HG03469 (cell line): ENCODE measurements at regions not wholly inside any gene's neighbourhood (a gene's known extent, or its start where the extent isn't known, plus 50 kb on each side); places are given as distances from the start of the nearest gene placed in this dataset.
"Not testable (repeated sequence)": the region's sequence is repeated elsewhere in the genome, so short reads cannot be mapped to it uniquely, and the experiment has no call there.

Experiments
- ATAC-seq: cut with Tn5 transposase; IDR thresholded peaks from one replicate; pipeline ENCODE4 v1.9.1; 2021; ENCODE audit warnings: mild to moderate bottlenecking, moderate library complexity, moderate number of reproducible peaks; ENCODE audit not compliant: unreplicated experiment

DNA sequence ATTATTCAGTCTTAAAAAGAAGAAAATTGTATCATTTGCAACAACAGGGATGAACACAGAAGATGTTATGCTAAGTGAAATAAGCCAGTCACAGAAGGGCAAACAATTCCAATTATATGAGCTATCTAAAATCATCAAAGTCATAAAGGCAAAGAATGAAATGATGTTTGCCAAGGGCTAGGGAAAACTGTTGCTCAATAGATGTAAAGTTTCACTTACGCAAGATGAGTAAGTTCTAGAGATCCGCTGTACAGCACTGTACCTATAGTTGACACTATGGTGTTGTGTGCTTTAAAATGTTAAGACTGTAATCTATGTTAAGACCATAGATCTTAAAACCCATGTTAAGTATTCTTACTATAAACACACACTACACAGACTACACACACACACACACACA is 904.6 kb upstream of the LRRN3 start:
- no peak for ATAC-seq

DNA sequence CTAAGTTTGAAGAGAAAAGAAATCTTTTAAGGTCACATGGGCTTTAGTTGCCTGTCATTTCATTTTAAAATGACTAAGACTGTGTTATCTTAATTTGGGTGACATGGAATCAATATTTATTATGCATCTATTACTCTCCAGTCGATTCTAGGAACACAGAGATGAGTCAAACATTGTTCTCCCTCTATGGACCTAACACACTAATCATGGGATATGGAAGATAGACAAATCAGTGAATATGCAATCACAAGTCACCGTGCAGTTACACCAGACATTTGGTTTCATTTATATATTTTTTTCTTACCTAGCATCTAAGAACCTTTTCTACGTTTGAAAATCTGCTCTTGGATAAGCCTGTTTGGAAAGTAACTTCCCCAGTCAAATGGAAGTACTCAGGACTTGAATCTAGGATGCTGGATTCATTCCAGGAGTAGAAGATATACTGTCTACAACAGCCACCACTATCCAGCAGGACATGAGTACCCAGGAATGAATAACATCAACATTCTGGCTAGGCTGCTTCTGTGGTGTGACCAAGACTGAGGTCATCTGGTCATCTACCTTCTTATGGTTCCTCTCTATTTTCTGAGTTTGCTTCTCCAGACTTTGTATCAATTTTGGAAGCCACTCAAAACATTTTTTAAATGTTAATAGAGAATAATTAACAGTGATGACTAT is 902.9 kb upstream of the LRRN3 start:
- ATAC-seq: no peak

DNA sequence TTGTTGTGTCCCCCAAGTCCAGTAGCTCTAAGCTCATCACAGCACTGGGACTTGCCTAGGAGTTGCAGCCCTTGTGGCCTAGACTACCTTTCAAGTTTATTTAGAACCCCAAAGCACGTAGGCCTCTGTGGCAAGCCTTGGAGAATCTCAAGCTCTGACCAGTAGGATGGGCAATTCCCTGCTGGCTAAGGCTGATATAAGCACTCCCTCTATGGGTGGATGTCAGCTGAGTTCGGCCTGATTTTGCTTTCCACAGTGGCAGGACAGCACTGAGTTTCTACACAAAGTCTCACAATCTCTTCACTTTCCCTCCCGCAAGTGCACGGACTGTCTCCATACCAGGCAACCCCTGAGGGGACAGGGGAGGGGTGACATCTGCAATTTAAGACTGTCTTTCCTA is 886.4 kb upstream of the LRRN3 start:
- ATAC-seq: no peak

DNA sequence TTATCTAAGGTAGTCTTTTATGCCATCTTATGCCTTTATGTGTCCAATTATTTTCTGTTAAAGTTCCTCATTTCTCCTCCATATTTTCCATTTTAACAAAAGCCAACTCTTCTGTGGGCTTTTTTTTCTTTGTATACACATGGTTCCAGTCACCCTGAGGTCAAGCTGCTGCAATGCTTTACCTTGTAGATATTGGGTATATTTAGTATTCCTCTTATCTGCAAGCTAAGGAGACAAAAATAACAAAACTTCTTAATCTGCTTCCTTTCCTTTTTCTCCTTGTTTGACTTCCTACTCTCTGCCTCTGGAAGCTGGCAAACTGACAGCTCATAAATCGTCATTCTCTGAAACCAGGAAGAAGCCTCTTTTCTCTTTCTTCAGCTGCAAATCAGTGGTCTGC is 885.0 kb upstream of the LRRN3 start:
- ATAC-seq: no peak

DNA sequence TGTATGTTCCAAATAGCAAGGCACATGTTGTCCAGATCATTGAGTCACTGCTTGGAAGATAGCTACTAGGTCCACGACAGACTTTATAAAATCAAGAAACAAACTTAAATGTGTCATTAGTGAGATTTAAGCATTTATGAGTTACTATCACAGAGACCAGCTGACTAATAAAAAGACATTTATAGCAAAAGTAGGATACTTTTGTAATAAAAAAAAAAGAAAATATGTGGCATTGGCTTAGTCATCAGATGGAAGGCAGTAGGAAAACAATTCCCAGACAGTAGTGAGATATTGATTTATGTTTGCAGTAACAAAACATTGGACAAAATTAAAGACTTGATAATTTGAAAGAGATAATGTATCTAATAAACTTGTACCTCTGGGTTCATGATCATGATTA is 881.0 kb upstream of the LRRN3 start:
- ATAC-seq: no peak

DNA sequence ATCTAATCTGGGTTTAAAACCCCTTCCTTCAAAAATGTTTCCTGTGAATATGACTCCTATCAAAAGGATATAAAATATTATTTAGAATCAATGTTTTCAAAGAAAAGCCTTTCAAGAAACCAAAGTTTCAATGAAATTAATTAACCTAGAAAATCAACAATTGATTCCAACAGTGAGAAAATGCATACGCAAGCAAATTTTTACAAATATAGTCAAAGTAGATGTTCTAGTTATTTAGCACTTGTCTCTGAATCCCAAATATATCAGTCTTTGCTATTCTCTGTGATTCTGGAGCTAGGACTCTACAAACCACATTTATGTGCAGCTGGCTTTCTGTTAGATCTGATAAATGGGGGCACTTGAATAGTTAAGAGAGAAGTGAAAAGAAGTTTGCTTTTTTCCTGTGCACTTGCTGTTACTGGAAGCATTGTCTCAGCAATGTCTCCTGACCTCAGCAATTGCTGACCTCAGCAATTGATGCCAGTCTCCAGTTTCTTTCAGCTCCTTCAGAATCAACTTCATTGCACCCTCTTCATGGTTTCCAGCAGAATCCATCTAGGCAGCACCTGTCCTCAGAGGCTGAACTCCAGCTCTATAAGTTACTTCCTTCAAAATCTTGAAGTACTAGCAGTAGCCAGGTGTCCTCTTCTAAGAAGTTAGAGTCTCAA is 879.9 kb upstream of the LRRN3 start:
- no peak for ATAC-seq

DNA sequence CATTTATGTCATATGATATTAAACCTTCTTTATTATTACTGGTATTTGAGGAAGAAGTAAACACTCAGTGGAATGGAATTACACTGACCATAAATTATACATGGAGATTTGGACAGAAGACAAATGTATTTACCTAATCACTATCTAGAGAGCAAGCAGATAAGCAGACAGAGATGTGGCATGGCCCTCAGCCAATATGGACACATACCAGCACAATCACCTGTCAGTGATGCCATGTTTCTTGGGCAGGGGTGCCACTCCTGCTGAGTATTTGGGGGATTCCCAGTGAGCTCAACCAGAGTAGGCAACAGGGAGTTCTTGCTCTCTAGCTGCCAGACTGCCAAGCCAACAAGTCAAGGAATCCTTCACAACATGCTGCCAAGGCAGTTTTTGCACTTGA is 866.3 kb upstream of the LRRN3 start:
- ATAC-seq: no peak

DNA sequence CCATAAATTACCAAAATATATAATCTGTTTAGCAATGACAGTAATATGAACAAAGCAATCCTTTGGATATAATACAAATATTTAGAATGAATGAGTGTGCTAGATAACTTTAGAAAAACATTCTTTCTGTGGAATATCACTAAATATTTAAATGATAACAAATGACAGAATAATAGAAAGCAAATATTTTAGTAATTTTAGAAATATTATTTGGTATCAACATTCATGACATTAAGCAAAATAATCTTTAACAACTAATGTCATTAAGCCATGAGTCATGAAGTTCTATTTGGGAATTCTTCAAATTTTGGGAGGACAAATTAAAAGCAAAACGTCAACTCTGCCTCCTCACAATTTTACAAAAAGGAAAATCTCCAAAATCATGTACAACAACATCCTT is 844.8 kb upstream of the LRRN3 start:
- no peak for ATAC-seq

DNA sequence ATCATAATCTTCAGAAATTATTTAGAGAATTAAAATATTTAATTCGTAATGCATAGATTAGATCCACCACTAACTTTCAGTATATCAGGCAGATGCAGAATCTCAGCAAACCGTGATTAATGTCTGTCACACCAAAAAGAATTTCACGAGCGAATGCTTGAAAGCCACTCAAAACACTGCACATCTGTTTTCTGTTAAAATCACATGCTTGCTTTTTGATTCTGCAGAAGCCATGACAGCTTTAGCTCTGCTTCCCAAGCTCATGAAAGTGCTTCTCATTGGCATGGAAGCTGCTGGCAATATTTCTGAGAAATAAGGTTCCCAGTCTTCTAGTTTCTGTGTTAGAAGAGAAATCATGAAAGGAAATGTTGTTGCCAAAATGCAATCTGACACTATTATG is 837.8 kb upstream of the LRRN3 start:
- ATAC-seq: no peak

DNA sequence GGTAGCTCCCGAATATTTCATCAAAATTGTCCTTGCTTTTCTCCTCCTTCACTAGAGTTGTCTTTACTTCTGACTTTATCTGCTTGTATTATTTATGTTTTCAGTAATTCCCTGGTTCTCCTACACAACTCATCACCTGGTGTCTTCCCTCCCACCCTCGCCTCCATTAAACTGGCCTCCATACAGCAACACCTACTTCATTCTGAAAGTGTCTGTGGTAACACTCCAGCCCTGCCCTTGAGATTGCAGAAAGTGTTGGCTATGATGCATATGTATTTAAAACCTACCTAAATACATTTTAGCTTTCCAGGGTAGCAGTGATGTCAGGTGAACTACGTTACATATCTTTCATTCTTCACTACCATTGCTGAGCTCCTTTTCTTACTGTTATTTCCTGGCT is 833.3 kb upstream of the LRRN3 start:
- no peak for ATAC-seq

DNA sequence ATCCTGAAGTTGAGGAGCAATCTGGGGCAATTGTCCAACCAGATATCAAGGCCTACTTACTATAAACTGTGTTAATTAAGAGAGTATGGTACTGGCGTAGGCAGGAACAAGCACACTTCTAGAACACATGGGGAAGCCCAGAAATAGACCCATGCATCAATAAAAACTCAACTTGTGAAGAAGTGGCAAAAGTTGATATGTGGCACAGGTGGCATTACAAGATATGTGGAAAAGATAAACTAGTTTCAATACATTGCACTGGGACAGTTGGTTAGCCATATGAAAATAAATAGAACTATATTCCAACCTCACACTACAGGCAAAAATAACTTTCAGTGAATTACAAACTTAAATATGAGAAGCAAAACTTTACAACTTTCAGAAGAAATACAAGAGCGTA is 828.7 kb upstream of the LRRN3 start:
- ATAC-seq: no peak

DNA sequence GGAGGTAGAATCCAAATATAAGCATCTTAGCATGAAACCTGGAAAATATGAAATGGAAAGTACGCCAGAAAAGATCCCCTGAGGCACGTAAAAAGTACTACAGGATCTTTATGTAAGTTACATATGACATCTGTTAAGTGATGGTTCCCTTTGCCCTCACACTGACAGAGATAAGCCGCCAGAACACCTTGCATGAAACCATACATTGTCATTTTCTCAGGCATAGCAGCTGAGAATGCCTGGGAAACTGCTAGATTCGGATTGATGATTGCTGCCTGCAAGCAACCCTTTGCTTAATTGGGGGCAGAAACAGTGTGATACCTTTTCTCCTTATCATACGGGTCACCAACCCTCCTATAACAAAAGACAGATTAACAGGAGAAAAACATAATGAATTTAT is 826.6 kb upstream of the LRRN3 start:
- ATAC-seq: no peak

DNA sequence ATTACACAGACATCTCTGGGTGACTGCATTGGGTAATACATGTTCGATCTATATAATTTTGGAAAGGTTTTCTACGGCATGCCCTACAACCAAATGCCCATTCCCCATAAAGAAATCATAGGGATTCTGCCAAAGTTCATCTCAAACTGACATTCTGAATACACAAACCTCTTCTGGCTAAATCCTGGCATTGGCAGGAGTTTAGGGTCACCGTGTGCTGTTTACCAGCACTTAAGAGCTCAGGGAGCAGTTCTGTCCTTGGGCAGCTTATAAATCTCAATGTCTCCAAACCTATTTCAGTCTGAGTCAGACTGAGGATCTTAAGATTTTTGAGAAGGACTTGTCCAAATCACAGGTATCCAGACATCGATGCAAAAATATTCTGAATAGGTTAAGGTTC is 809.6 kb upstream of the LRRN3 start:
- ATAC-seq: no peak

DNA sequence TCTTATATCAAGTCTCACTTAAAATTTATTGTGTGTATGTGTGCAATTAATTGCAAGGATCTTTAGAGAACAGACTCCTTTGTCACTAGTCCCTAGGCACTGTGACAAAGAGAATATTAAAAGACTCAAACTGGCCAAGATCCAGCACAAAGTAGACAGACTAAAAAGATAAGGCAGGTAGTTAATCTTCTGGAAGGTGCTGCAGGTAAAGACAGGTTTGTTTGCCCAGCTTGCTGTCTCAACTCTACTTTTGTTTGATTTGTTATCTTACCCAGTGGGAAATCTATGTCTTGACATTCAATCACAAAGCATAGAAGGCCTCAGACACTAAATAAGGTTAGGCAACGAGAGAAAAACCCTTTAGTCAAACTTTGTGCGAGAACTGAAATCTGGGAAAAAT is 807.9 kb upstream of the LRRN3 start:
- ATAC-seq: no peak

DNA sequence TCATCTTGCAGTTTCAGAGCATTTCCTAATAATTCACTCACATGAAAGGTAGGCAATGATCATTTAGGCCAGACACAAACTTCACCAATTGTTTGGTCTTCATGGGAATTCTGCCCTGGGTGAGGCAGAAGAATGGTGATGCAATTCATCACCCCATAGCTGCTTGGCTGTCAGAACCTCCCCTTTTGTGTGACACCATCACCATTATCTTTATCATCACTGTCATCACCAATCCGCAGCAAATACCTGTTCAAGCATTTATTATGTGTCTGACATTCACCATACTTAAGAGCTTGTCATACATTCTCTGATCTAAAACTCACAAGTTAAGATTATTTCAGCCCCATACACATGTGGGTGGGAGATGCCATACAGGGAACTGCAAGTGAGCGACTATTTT is 799.5 kb upstream of the LRRN3 start:
- ATAC-seq: no peak

DNA sequence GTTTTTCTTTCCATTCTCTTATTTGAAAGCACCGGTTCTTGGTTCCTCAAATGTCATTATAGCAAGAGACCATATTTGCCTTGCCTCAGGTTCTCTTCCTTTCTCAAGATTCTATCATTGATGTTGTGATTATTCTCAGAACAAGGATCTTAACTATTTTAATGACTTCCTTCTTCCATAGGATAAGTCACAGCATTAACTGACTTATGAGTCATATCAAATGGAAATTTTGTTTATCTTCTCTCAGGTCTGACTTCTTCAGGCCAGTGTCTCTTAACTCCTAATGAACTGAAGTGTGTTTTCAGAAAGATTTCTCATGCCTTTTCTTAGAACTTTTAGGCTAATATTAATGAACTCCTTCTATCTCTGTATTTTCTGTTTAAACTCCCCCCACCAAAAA is 794.6 kb upstream of the LRRN3 start:
- no peak for ATAC-seq

DNA sequence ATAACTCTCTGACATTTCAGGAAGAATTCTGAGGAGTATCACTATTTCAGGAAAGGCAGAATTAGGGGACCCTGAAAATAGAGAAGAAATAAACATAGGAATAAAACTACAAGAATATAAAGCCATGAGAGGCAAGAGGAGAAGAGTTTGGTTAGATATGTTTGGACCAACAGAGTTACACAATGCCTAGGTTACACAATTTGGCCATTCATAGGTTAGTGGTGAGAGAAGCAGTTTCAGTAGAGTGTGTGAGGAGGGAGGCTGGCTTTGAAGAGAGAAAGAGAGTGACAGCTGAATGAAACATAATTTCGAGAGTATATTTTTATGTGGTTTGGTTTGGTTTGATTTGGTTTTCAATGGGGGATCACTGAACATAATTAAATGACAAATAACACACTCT is 783.2 kb upstream of the LRRN3 start:
- no peak for ATAC-seq

DNA sequence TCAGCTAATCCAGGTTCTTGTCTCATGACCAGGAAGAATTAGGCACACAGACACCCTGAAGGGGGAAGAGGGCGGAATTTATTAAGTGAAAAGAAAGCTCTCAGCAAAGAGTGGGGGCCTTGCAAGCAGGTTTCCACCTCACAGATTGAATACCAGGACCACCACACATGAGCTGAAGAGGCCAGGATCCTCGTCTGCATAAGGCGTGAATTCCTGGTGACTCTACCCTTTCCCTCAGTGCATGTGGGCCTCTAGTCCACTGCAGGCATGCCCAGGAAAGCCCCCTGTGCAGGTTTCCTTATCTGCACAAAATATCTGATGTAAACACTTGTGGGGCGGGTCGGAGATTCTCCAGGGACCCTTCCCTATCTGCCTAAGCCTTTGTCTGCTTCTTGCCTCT is 782.1 kb upstream of the LRRN3 start:
- no peak for ATAC-seq

DNA sequence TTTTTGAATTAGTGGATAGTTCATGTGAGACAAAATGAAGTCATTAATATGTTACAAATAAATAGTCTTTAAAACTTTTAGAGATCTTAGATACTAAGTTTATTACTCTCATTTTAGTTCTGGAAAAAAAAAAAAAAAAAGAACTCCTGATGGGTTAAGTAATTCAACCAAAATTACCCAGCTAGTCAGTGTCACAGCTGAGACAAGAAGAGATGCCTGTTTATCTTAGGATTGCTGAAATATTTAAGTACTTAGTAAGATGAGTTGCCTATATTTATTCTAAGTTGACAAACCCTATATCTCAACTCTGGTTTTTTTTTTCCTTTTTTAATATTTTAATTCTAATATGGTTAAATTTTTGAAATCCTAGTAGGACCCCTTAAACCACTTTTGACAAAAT is 781.0 kb upstream of the LRRN3 start:
- ATAC-seq: no peak

DNA sequence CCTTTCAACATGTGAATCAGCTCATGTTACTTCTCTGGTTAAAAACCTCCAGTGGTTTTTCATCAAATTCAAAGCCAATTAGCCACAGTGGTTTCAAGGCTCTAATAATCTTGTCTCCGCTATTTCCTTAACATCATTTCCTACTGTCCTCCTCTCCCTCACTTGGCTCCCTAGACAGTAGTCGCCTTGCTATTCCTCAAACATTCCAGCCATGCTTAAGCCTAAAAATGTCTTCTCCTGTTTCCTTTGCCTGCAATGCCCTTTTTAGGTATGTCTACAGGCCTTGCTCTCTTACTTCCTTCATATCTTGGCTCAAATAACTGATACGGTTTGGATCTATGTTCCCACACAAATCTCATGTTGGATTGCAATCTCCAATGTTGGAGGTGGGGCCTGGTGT is 779.4 kb upstream of the LRRN3 start:
- ATAC-seq: no peak

DNA sequence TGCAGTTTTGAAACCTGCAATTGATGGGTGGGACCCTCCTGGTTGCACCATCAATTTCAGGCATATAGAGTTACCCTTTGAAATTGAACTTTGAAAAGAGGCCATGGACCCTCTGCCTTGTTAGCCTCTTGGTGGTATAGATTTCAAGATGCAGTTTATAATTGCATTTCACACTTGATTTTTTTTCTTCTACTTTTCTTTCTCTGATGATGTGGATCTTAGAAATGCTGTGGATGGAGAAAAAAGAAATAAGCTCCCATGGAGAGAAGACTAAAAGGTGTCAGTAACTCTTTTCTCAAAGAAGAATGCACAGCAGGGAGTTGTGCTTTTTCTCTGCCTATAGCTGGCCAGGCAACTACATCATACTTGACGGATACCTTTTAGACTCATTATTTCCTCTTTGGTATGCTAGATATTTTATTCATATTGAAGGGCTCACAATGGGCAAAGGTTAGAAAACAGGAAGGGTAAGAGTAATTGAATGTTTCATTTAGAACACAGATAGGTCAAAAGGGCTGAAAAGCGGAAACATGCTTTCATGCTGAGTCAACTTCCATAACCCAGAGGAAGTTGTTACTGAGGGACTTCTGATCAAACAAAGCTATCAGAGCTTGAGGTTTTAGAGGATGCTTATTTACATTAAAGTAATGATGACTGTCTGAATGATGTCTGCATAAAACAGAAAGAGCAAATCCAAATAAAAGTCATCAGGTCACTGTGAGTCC is 773.2 kb upstream of the LRRN3 start:
- ATAC-seq: no peak

DNA sequence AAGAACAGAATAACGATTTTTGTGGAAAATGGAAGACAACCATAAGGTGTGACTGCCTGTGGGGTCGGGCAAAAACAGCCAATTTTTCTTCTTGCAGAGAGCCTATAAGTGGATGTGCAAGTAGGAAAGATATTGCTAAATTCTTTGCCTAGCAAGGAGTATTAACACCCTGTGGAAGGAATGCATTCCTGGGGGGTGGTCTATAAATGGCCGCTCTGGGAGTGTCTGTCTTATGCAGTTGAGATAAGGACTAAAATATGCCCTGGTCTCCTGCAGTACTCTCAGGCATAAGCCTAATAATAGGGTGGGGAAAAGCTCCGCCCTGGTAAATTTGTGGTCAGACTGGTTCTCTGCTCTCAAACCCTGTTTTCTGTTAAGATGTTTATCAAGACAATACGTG is 770.6 kb upstream of the LRRN3 start:
- not testable (repeated sequence) for ATAC-seq
